Prostate gland (tissue), 2 donors: ENCODE measurements at regions not wholly inside any gene's neighbourhood (a gene's known extent, or its start where the extent isn't known, plus 50 kb on each side); places are given as distances from the start of the nearest gene placed in this dataset.
"Not testable (repeated sequence)": the region's sequence is repeated elsewhere in the genome, so short reads cannot be mapped to it uniquely, and the experiment has no call there.

Source experiments
- CTCF ChIP-seq, 4 experiments: fragments of 200-600 bp in 2 of 4; fragments of 450-650 bp in 2 of 4; sonication (generic) in 2 of 4; IDR thresholded peaks; 1 replicate in 3 of 4; 2 replicates in 1 of 4; pipeline ENCODE4 v1.5.1; 2016 to 2019; ENCODE audit warnings: antibody characterized with exemption in 4 of 4, mild to moderate bottlenecking in 2 of 4, moderate library complexity in 2 of 4
- POLR2A ChIP-seq: fragments of 450-650 bp; IDR thresholded peaks from one replicate; pipeline ENCODE4 v1.6.1; 2016; ENCODE audit warnings: antibody characterized with exemption, mild to moderate bottlenecking

- not testable (repeated sequence) for TF ChIP-seq CTCF (IDR thresholded peaks at IDR 0.05); POLR2A
Measured at GRCh38 chr16:29193248-29193574, 208.4 kb downstream of the LAT start.
